Ishikawa (cell line): ENCODE measurements at regions not wholly inside any gene's neighbourhood (a gene's known extent, or its start where the extent isn't known, plus 50 kb on each side); places are given as distances from the start of the nearest gene placed in this dataset.

Experiments
- CEBPB ChIP-seq: IDR thresholded peaks from 2 replicates; pipeline ENCODE4 v1.6.1; 2012
- CREB1 ChIP-seq: IDR thresholded peaks from 2 replicates; pipeline ENCODE4 v1.6.1; 2012; ENCODE audit warnings: low read depth
- EGR1 ChIP-seq: IDR thresholded peaks from 2 replicates; pipeline ENCODE4 v1.6.1; 2012
- EP300 ChIP-seq: IDR thresholded peaks from 2 replicates; pipeline ENCODE4 v1.6.1; 2012; ENCODE audit warnings: borderline replicate concordance
- FOXM1 ChIP-seq: IDR thresholded peaks from 2 replicates; pipeline ENCODE4 v1.6.1; 2012; ENCODE audit warnings: low read depth, borderline replicate concordance
- MAX ChIP-seq: IDR thresholded peaks from 2 replicates; pipeline ENCODE4 v1.6.1; 2012
- NFIC ChIP-seq: IDR thresholded peaks from 2 replicates; pipeline ENCODE4 v1.6.1; 2012
- RAD21 ChIP-seq: IDR thresholded peaks from 2 replicates; pipeline ENCODE4 v1.6.1; 2012; ENCODE audit warnings: low read depth
- REST ChIP-seq: IDR thresholded peaks from 2 replicates; pipeline ENCODE4 v1.6.1; 2012; ENCODE audit warnings: low read depth, mild to moderate bottlenecking
- TAF1 ChIP-seq: IDR thresholded peaks from 2 replicates; pipeline ENCODE4 v1.6.1; 2012; ENCODE audit warnings: low read depth, mild to moderate bottlenecking
- TCF12 ChIP-seq: IDR thresholded peaks from 2 replicates; pipeline ENCODE4 v1.6.1; 2012; ENCODE audit warnings: low read depth
- TEAD4 ChIP-seq: IDR thresholded peaks from 2 replicates; pipeline ENCODE4 v1.6.1; 2012
- USF1 ChIP-seq: IDR thresholded peaks from 2 replicates; pipeline ENCODE4 v1.6.1; 2012
- YY1 ChIP-seq: IDR thresholded peaks from 2 replicates; pipeline ENCODE4 v1.6.1; 2012; ENCODE audit warnings: low read depth
- ZBTB7A ChIP-seq: IDR thresholded peaks from 2 replicates; pipeline ENCODE4 v1.6.1; 2012; ENCODE audit warnings: low read depth

- TF ChIP-seq EGR1: no peak
- TF ChIP-seq CEBPB: no peak
- TF ChIP-seq ZBTB7A: no peak
- TF ChIP-seq USF1: no peak
- no peak for TF ChIP-seq REST
These were observed 76.1 kb upstream of the INSIG1 start for GRCh38 chr7:155221547-155221946.

GRCh38 chr7:155222061-155222460 lies 75.6 kb upstream of the INSIG1 start:
- no peak for TF ChIP-seq USF1
- TF ChIP-seq FOXM1: no peak
- no peak for TF ChIP-seq CREB1
- TF ChIP-seq NFIC: no peak
- no peak for TF ChIP-seq CEBPB
- TF ChIP-seq MAX: no peak
- no peak for TF ChIP-seq TEAD4

GRCh38 chr7:155222573-155222972 lies 75.1 kb upstream of the INSIG1 start:
- TF ChIP-seq YY1 (no peak), TEAD4 (no peak), TCF12 (no peak), CREB1 (no peak), REST (no peak), ZBTB7A (no peak), USF1 (no peak), EGR1 (no peak), TAF1 (no peak), EP300 (no peak), FOXM1 (no peak)

GRCh38 chr7:155223021-155223420 lies 74.7 kb upstream of the INSIG1 start:
- TF ChIP-seq EP300: no peak
- no peak for TF ChIP-seq CREB1
- TF ChIP-seq NFIC: no peak
- TF ChIP-seq EGR1: no peak
- no peak for TF ChIP-seq MAX
- TF ChIP-seq TEAD4: no peak
- TF ChIP-seq ZBTB7A: no peak
- no peak for TF ChIP-seq RAD21
- no peak for TF ChIP-seq CEBPB
- TF ChIP-seq TCF12: no peak
- no peak for TF ChIP-seq TAF1
- TF ChIP-seq YY1: no peak
- TF ChIP-seq REST: no peak
- no peak for TF ChIP-seq FOXM1

GRCh38 chr7:155223503-155223902 lies 74.2 kb upstream of the INSIG1 start:
- TF ChIP-seq TEAD4 (no peak), RAD21 (no peak), EP300 (no peak), ZBTB7A (no peak), CEBPB (no peak), CREB1 (no peak), FOXM1 (no peak), NFIC (no peak), TAF1 (no peak), YY1 (no peak), MAX (no peak), EGR1 (no peak), USF1 (no peak), TCF12 (no peak), REST (no peak)
